GM10248 (cell line): ENCODE measurements at regions not wholly inside any gene's neighbourhood (a gene's known extent, or its start where the extent isn't known, plus 50 kb on each side); places are given as distances from the start of the nearest gene placed in this dataset.

Source experiments
- CTCF ChIA-PET: fragments of 300-600 bp; sonication (Branson Sonifier 250); formaldehyde crosslinking; extraction: SDS; loops from one replicate; lab custom pipeline; 2021; ENCODE audit warnings: antibody characterized with exemption; lab: Yijun Ruan, JAX
- POLR2A ChIA-PET: fragments of 350-650 bp; sonication (Branson Sonifier 250); formaldehyde crosslinking; extraction: SDS; loops from one replicate; lab custom pipeline; 2020; ENCODE audit warnings: antibody characterized with exemption; lab: Yijun Ruan, JAX
- DNase-seq: peaks from one replicate; pipeline ENCODE4 v3.0.0; 2012; ENCODE audit errors: extremely low spot score
- CTCF ChIP-seq: IDR thresholded peaks from 2 replicates; pipeline ENCODE4 v1.5.1; 2012; ENCODE audit warnings: mild to moderate bottlenecking, low read depth; ENCODE audit errors: extremely low read depth, missing control alignments, control extremely low read depth

- ChIA-PET POLR2A (no interaction called here), CTCF (no interaction called here)
- TF ChIP-seq CTCF, result no peak
- no peak for DNase-seq
Observed at GRCh38 chr11:70697701-70698100, 299.4 kb downstream of the CTTN start.

- POLR2A ChIA-PET, result no interaction called here
- DNase-seq, result no peak
- no peak for TF ChIP-seq CTCF
- CTCF ChIA-PET, result no interaction called here
Observed at GRCh38 chr11:70698871-70699270, 300.5 kb downstream of the CTTN start.

- ChIA-PET CTCF (no interaction called here), POLR2A (no interaction called here)
- DNase-seq, result no peak
- no peak for TF ChIP-seq CTCF
Observed at GRCh38 chr11:70699294-70700221, 301.2 kb downstream of the CTTN start.

GRCh38 chr11:70700453-70700852 lies 302.1 kb downstream of the CTTN start:
- DNase-seq, result no peak
- no peak for TF ChIP-seq CTCF
- ChIA-PET CTCF (no interaction called here), POLR2A (no interaction called here)

- ChIA-PET CTCF (no interaction called here), POLR2A (no interaction called here)
- TF ChIP-seq CTCF, result no peak
Observed at GRCh38 chr11:70700871-70701270, 302.5 kb downstream of the CTTN start.

GRCh38 chr11:70702040-70702648 lies 303.8 kb downstream of the CTTN start:
- DNase-seq, result no peak
- ChIA-PET POLR2A (no interaction called here), CTCF (no interaction called here)
- TF ChIP-seq CTCF, result no peak

More at GRCh38 chr11:70700871-70701270, 302.5 kb downstream of the CTTN start:
- DNase-seq, result no peak
